ENCODE measurements at regions not wholly inside any gene's neighbourhood (a gene's known extent, or its start where the extent isn't known, plus 50 kb on each side); places are given as distances from the start of the nearest gene placed in this dataset.

- TF ChIP-seq CTCF (IDR thresholded peaks at IDR 0.05; ENCODE audit: low read length) (no peak), EZH2 (IDR thresholded peaks at IDR 0.05; ENCODE audit: borderline replicate concordance, low read length) (no peak)
Observed at GRCh38 chr4:55012363-55013230, 112.8 kb downstream of the KDR start.
